ENCODE measurements at regions not wholly inside any gene's neighbourhood (a gene's known extent, or its start where the extent isn't known, plus 50 kb on each side); places are given as distances from the start of the nearest gene placed in this dataset.

DNA sequence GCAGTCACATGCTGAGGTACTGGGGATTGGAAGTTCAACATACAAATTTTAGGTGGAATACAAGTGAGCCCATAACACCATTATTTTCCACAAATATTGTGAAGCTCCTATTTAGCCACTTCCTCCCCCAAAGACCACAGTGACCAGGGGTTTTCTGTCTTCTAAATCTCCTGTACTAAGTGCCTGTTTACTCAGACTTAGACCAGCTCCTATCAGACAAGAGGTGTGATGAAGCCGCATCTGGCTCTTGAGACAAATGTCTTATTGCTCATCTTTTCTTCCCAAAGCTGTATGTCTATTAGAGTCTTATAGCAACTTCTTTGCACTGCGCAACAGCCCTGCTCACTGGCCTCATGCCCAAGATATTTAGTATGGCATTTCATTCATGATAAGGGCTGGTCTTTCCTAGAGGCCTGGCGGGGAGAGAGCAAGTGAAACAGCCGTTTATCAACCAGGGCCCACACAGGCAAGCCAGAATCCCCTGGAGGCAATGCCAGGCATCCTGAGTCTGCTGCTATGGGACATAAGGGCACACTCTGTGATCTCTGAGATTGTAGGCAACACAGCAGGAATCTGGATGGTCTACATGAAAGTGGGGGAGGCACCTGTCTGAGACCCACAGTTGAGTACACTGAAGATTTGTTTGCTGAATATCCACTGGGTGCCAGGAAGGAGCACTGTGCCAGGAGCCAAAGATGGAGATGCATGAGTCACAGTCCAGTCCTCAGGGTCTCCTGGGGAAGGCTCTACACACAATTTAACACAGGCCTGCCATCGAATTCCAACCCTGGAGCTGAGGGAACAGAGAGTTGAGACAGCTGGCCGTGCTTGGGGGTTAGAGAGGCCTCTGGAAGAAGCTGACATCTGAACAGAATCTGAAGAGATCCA, 78.5 kb upstream of the NCAM1 start:
- Mint-ChIP-seq H3K4me3 (no peak overlapping the region), H3K27ac (no peak overlapping the region), H3K27me3 (ENCODE audit: low read depth in 3 of 3) (peaks cover 0 to 1% (median 0%) of the 10 kb centered on the region in 3 donors), H3K9me3 (peaks cover 0 to 2% (median 0%) of the 10 kb centered on the region in 7 donors), H3K36me3 (no peaks in the 10 kb centered on the region), H3K4me1 (no peaks in the 10 kb centered on the region)
- Histone ChIP-seq H3K4me3 (replicated peaks in 1 of 3; ENCODE audit: low read depth in 2 of 3, low read length in 3 of 3) (no peak overlapping the region), H4K20me1 (ENCODE audit: insufficient read depth, low read length) (no peaks in the 10 kb centered on the region), H3K9me3 (replicated peaks in 1 of 2; ENCODE audit: control insufficient read depth in 1 of 2, insufficient read depth in 1 of 2, low read length in 2 of 2) (no peaks in the 10 kb centered on the region), H3K27me3 (ENCODE audit: control insufficient read depth in 2 of 2, insufficient read depth in 2 of 2, low read length in 2 of 2) (no peaks in the 10 kb centered on the region), H2AFZ (ENCODE audit: insufficient read depth, low read depth, low read length, poor library complexity, severe bottlenecking) (no peak overlapping the region), H3K36me3 (replicated peaks in 1 of 2; ENCODE audit: control insufficient read depth in 1 of 2, insufficient read depth in 2 of 2, low read length in 2 of 2) (no peaks in the 10 kb centered on the region), H3K79me2 (ENCODE audit: insufficient read depth, low read length) (no peaks in the 10 kb centered on the region), H3K4me1 (ENCODE audit: control insufficient read depth in 1 of 2, insufficient read depth in 2 of 2, low read length in 2 of 2) (no peaks in the 10 kb centered on the region), H3K9ac (ENCODE audit: insufficient read depth, low read length, poor library complexity, severe bottlenecking) (no peak overlapping the region), H3K4me2 (replicated peaks; ENCODE audit: extremely low read depth, low read length, poor library complexity, severe bottlenecking) (no peak overlapping the region), H3K27ac (ENCODE audit: low read depth in 1 of 2, low read length in 2 of 2) (no peak overlapping the region)
- TF ChIP-seq, protein P1, sequence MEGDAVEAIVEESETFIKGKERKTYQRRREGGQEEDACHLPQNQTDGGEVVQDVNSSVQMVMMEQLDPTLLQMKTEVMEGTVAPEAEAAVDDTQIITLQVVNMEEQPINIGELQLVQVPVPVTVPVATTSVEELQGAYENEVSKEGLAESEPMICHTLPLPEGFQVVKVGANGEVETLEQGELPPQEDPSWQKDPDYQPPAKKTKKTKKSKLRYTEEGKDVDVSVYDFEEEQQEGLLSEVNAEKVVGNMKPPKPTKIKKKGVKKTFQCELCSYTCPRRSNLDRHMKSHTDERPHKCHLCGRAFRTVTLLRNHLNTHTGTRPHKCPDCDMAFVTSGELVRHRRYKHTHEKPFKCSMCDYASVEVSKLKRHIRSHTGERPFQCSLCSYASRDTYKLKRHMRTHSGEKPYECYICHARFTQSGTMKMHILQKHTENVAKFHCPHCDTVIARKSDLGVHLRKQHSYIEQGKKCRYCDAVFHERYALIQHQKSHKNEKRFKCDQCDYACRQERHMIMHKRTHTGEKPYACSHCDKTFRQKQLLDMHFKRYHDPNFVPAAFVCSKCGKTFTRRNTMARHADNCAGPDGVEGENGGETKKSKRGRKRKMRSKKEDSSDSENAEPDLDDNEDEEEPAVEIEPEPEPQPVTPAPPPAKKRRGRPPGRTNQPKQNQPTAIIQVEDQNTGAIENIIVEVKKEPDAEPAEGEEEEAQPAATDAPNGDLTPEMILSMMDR (IDR thresholded peaks at IDR 0.05), result no peak
- 85% methylated on average over 4 of the region's 6 CpGs for WGBS (ENCODE audit: insufficient coverage)
- intact Hi-C loops (cut with micrococcal nuclease), result no loop called here
- DNase-seq, result no peak

DNA sequence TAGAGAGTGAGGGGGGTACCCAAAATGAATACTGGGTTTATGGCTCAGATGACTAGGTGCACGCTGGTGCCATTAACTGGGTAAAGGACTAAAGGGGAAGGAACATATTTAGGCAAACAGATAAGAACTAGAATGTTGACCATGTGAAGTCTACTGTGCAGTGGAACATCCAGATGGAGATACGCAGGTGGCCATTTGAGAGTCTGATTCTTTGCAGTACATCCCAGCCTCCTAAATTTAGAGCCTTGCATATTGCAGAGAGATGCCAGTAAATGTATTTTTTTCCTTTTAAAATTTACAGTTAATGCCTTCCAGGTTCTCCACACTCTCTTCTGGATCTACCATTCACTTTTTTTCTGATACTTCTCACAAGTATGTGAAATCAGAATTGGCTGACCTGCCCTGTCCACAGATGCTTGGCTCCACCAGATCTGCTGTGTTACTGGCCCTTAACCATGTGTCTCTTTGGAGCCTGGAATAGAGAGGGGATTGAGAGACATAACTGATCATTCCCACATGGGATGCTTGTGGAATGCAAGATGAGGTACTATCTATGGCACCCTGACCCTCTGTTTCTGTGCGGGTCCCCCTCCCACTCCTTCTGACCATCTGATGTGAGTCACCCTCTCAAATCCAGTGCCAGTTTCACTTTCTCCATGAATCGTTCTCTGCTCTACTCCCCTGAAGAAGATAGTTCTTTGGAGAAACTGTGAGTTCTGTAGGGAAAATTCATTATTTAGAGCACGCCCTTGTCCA, 77.0 kb upstream of the NCAM1 start:
- H3K4me1 Mint-ChIP-seq, result no peaks in the 10 kb centered on the region
- H3K4me3 Mint-ChIP-seq, result no peak overlapping the region
- intact Hi-C loops (cut with micrococcal nuclease), result no loop called here
- no peaks in the 10 kb centered on the region for H3K27me3 ChIP-seq (ENCODE audit: control insufficient read depth in 2 of 2, insufficient read depth in 2 of 2, low read length in 2 of 2)
- no peak for DNase-seq
- no peaks in the 10 kb centered on the region for H3K36me3 Mint-ChIP-seq
- no peaks in the 10 kb centered on the region for H3K9me3 ChIP-seq (replicated peaks in 1 of 2; ENCODE audit: control insufficient read depth in 1 of 2, insufficient read depth in 1 of 2, low read length in 2 of 2)
- peaks cover 0 to 2% (median 1%) of the 10 kb centered on the region in 3 donors for H3K27me3 Mint-ChIP-seq (ENCODE audit: low read depth in 3 of 3)
- peaks cover 0 to 3% (median 1%) of the 10 kb centered on the region in 7 donors for H3K9me3 Mint-ChIP-seq
- H3K9ac ChIP-seq (ENCODE audit: insufficient read depth, low read length, poor library complexity, severe bottlenecking), result no peak overlapping the region
- no peaks in the 10 kb centered on the region for H3K4me1 ChIP-seq (ENCODE audit: control insufficient read depth in 1 of 2, insufficient read depth in 2 of 2, low read length in 2 of 2)
- WGBS (ENCODE audit: insufficient coverage), result 91% methylated on average over 2 of the region's 5 CpGs
- no peak overlapping the region for H3K27ac ChIP-seq (ENCODE audit: low read depth in 1 of 2, low read length in 2 of 2)
- H4K20me1 ChIP-seq (ENCODE audit: insufficient read depth, low read length), result no peaks in the 10 kb centered on the region
- TF ChIP-seq, protein P1 (IDR thresholded peaks at IDR 0.05), result no peak
- no peaks in the 10 kb centered on the region for H3K36me3 ChIP-seq (replicated peaks in 1 of 2; ENCODE audit: control insufficient read depth in 1 of 2, insufficient read depth in 2 of 2, low read length in 2 of 2)
- H2AFZ ChIP-seq (ENCODE audit: insufficient read depth, low read depth, low read length, poor library complexity, severe bottlenecking), result no peak overlapping the region
- H3K4me3 ChIP-seq (replicated peaks in 1 of 3; ENCODE audit: low read depth in 2 of 3, low read length in 3 of 3), result no peak overlapping the region
- no peak overlapping the region for H3K27ac Mint-ChIP-seq
- no peaks in the 10 kb centered on the region for H3K79me2 ChIP-seq (ENCODE audit: insufficient read depth, low read length)
- no peak overlapping the region for H3K4me2 ChIP-seq (replicated peaks; ENCODE audit: extremely low read depth, low read length, poor library complexity, severe bottlenecking)
